NB4 (cell line): ENCODE measurements at regions not wholly inside any gene's neighbourhood (a gene's known extent, or its start where the extent isn't known, plus 50 kb on each side); places are given as distances from the start of the nearest gene placed in this dataset.

ENCODE experiments used
- MAX ChIP-seq: IDR thresholded peaks from 2 replicates; pipeline ENCODE4 v1.6.1; 2011; ENCODE audit warnings: low read depth, low read length
- POLR2A ChIP-seq: IDR thresholded peaks from 2 replicates; pipeline ENCODE4 v1.6.1; 2011; ENCODE audit warnings: mild to moderate bottlenecking; ENCODE audit not compliant: insufficient read length; ENCODE audit errors: extremely low read depth
- TF ChIP-seq, protein P1 (sequence below): IDR thresholded peaks from one replicate; pipeline ENCODE4 v1.5.1; 2012; ENCODE audit warnings: low read depth, low read length

- TF ChIP-seq, protein P1, sequence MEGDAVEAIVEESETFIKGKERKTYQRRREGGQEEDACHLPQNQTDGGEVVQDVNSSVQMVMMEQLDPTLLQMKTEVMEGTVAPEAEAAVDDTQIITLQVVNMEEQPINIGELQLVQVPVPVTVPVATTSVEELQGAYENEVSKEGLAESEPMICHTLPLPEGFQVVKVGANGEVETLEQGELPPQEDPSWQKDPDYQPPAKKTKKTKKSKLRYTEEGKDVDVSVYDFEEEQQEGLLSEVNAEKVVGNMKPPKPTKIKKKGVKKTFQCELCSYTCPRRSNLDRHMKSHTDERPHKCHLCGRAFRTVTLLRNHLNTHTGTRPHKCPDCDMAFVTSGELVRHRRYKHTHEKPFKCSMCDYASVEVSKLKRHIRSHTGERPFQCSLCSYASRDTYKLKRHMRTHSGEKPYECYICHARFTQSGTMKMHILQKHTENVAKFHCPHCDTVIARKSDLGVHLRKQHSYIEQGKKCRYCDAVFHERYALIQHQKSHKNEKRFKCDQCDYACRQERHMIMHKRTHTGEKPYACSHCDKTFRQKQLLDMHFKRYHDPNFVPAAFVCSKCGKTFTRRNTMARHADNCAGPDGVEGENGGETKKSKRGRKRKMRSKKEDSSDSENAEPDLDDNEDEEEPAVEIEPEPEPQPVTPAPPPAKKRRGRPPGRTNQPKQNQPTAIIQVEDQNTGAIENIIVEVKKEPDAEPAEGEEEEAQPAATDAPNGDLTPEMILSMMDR, result no peak
- TF ChIP-seq POLR2A (no peak), MAX (no peak)
These were observed 103.0 kb upstream of the GSE1 start for GRCh38 chr16:85510041-85510659.
